D721Med (cell line): ENCODE measurements at regions not wholly inside any gene's neighbourhood (a gene's known extent, or its start where the extent isn't known, plus 50 kb on each side); places are given as distances from the start of the nearest gene placed in this dataset.

ENCODE experiments used
- DNase-seq: peaks from one replicate; pipeline ENCODE4 v3.0.0; 2011; ENCODE audit warnings: low spot score; ENCODE audit not compliant: insufficient read length
- FAIRE-seq: peaks from 2 replicates; lab custom pipeline; 2011; peaks lifted over from hg19 to GRCh38; lab: Jason Lieb, UNC
- TF ChIP-seq, protein P1 (sequence below): IDR thresholded peaks from 2 replicates; pipeline ENCODE4 v1.5.1; 2012; ENCODE audit warnings: mild to moderate bottlenecking, control low read depth; ENCODE audit not compliant: insufficient read depth; ENCODE audit errors: missing control alignments

DNA sequence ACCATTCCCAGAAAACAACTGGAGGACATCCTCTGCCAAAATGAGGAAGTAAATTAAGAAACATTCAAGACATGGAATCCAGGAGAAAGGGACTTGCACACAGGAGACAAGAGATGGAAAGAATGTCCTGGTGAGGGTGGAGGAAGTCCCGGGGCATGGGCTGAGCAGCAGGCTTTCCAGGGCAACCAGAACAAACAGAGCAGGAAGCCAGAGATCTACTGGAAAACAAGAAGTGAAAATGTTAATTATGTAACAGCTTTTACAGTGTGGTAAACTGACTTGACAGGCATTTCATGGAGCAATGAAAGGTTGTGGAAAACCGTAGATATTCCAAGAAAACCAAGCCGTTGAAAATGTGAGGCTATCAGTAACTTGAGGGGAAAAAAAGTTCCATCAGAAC is 55.2 kb upstream of the ZNF746 start:
- FAIRE-seq (no peak), DNase-seq (no peak)

More for the DNA sequence above, 55.2 kb upstream of the ZNF746 start:
- TF ChIP-seq, protein P1, sequence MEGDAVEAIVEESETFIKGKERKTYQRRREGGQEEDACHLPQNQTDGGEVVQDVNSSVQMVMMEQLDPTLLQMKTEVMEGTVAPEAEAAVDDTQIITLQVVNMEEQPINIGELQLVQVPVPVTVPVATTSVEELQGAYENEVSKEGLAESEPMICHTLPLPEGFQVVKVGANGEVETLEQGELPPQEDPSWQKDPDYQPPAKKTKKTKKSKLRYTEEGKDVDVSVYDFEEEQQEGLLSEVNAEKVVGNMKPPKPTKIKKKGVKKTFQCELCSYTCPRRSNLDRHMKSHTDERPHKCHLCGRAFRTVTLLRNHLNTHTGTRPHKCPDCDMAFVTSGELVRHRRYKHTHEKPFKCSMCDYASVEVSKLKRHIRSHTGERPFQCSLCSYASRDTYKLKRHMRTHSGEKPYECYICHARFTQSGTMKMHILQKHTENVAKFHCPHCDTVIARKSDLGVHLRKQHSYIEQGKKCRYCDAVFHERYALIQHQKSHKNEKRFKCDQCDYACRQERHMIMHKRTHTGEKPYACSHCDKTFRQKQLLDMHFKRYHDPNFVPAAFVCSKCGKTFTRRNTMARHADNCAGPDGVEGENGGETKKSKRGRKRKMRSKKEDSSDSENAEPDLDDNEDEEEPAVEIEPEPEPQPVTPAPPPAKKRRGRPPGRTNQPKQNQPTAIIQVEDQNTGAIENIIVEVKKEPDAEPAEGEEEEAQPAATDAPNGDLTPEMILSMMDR: no peak
